ACC112 (cell line): ENCODE measurements at regions not wholly inside any gene's neighbourhood (a gene's known extent, or its start where the extent isn't known, plus 50 kb on each side); places are given as distances from the start of the nearest gene placed in this dataset.

Experiments used
- H2AFZ ChIP-seq: fragments of 200-600 bp; sonication (generic); one replicate; pipeline ENCODE4 v1.6.0; 2017; ENCODE audit warnings: antibody characterized with exemption, low read length; ENCODE audit not compliant: unreplicated experiment
- H3K27ac ChIP-seq: fragments of 200-600 bp; sonication (generic); 2 replicates; pipeline ENCODE4 v1.5.1; 2014; ENCODE audit warnings: low read depth, mild to moderate bottlenecking, antibody characterized with exemption, low read length, moderate library complexity
- H3K27me3 ChIP-seq: fragments of 200-600 bp; sonication (generic); 2 replicates; pipeline ENCODE4 v1.6.1; 2014; ENCODE audit warnings: mild to moderate bottlenecking, antibody characterized with exemption, low read length, moderate library complexity, mixed read lengths; ENCODE audit not compliant: insufficient read depth
- H3K36me3 ChIP-seq: fragments of 200-600 bp; sonication (generic); 2 replicates; pipeline ENCODE4 v1.6.1; 2016; ENCODE audit warnings: mild to moderate bottlenecking, antibody characterized with exemption, low read length, moderate library complexity, mixed read lengths; ENCODE audit not compliant: insufficient read depth
- H3K4me1 ChIP-seq: fragments of 200-600 bp; sonication (generic); one replicate; pipeline ENCODE4 v1.6.1; 2016; ENCODE audit warnings: low read length, mixed read lengths; ENCODE audit not compliant: insufficient read depth, unreplicated experiment, control insufficient read depth
- H3K4me3 ChIP-seq: fragments of 200-600 bp; sonication (generic); 2 replicates; pipeline ENCODE4 v1.5.1; 2014; ENCODE audit warnings: mild to moderate bottlenecking, low read depth, low read length
- H3K79me2 ChIP-seq: fragments of 200-600 bp; sonication (generic); one replicate; pipeline ENCODE4 v1.6.0; 2016; ENCODE audit warnings: low read length; ENCODE audit not compliant: control insufficient read depth, unreplicated experiment, insufficient read depth

GRCh38 chr3:80152692-80153091, 384.9 kb upstream of the ROBO1 start:
- no peaks in the 10 kb centered on the region for H3K27me3 ChIP-seq
- H3K79me2 ChIP-seq, result no peaks in the 10 kb centered on the region
- H3K4me1 ChIP-seq, result no peaks in the 10 kb centered on the region
- H3K27ac ChIP-seq, result no peak overlapping the region
- no peak overlapping the region for H2AFZ ChIP-seq
- no peaks in the 10 kb centered on the region for H3K36me3 ChIP-seq
- H3K4me3 ChIP-seq, result no peak overlapping the region

GRCh38 chr3:80142714-80143113, 374.9 kb upstream of the ROBO1 start:
- H3K36me3 ChIP-seq, result no peaks in the 10 kb centered on the region
- H3K4me3 ChIP-seq, result no peak overlapping the region
- H3K4me1 ChIP-seq, result no peaks in the 10 kb centered on the region
- H3K27me3 ChIP-seq, result no peaks in the 10 kb centered on the region
- no peak overlapping the region for H2AFZ ChIP-seq
- H3K79me2 ChIP-seq, result no peaks in the 10 kb centered on the region
- H3K27ac ChIP-seq, result no peak overlapping the region

GRCh38 chr3:80141557-80141956, 373.8 kb upstream of the ROBO1 start:
- Histone ChIP-seq H2AFZ (no peak overlapping the region), H3K27me3 (no peaks in the 10 kb centered on the region), H3K27ac (no peak overlapping the region), H3K36me3 (no peaks in the 10 kb centered on the region), H3K4me3 (no peak overlapping the region), H3K79me2 (no peaks in the 10 kb centered on the region), H3K4me1 (no peaks in the 10 kb centered on the region)

GRCh38 chr3:80116281-80116680, 348.5 kb upstream of the ROBO1 start:
- Histone ChIP-seq H3K4me1 (no peaks in the 10 kb centered on the region), H3K36me3 (no peaks in the 10 kb centered on the region), H3K79me2 (no peaks in the 10 kb centered on the region), H2AFZ (no peak overlapping the region), H3K4me3 (no peak overlapping the region), H3K27ac (no peak overlapping the region), H3K27me3 (no peaks in the 10 kb centered on the region)

- H3K4me3 ChIP-seq, result no peak overlapping the region
- H3K36me3 ChIP-seq, result no peaks in the 10 kb centered on the region
- H3K79me2 ChIP-seq, result no peaks in the 10 kb centered on the region
- no peaks in the 10 kb centered on the region for H3K4me1 ChIP-seq
- no peak overlapping the region for H3K27ac ChIP-seq
- H3K27me3 ChIP-seq, result no peaks in the 10 kb centered on the region
- H2AFZ ChIP-seq, result no peak overlapping the region
Measured at GRCh38 chr3:80114694-80115093, 346.9 kb upstream of the ROBO1 start.

- H3K4me1 ChIP-seq, result no peaks in the 10 kb centered on the region
- no peak overlapping the region for H3K27ac ChIP-seq
- no peaks in the 10 kb centered on the region for H3K36me3 ChIP-seq
- no peaks in the 10 kb centered on the region for H3K79me2 ChIP-seq
- no peaks in the 10 kb centered on the region for H3K27me3 ChIP-seq
- no peak overlapping the region for H3K4me3 ChIP-seq
- H2AFZ ChIP-seq, result no peak overlapping the region
Measured at GRCh38 chr3:80113331-80113730, 345.5 kb upstream of the ROBO1 start.

- Histone ChIP-seq H2AFZ (no peak overlapping the region), H3K4me1 (peaks cover 4% of the 10 kb centered on the region), H3K27me3 (no peaks in the 10 kb centered on the region), H3K4me3 (no peak overlapping the region), H3K36me3 (no peaks in the 10 kb centered on the region), H3K27ac (no peak overlapping the region), H3K79me2 (no peaks in the 10 kb centered on the region)
Measured at GRCh38 chr3:80099559-80100066, 331.8 kb upstream of the ROBO1 start.

GRCh38 chr3:80097674-80098073, 329.9 kb upstream of the ROBO1 start:
- peak overlapping the region; percentile 50 for H2AFZ ChIP-seq
- no peaks in the 10 kb centered on the region for H3K36me3 ChIP-seq
- H3K4me3 ChIP-seq, result no peak overlapping the region
- no peaks in the 10 kb centered on the region for H3K79me2 ChIP-seq
- peaks cover 12% of the 10 kb centered on the region for H3K4me1 ChIP-seq
- no peak overlapping the region for H3K27ac ChIP-seq
- H3K27me3 ChIP-seq, result no peaks in the 10 kb centered on the region

GRCh38 chr3:80096909-80097308, 329.1 kb upstream of the ROBO1 start:
- peaks cover 12% of the 10 kb centered on the region for H3K4me1 ChIP-seq
- no peak overlapping the region for H2AFZ ChIP-seq
- no peaks in the 10 kb centered on the region for H3K27me3 ChIP-seq
- H3K4me3 ChIP-seq, result no peak overlapping the region
- no peaks in the 10 kb centered on the region for H3K36me3 ChIP-seq
- no peak overlapping the region for H3K27ac ChIP-seq
- H3K79me2 ChIP-seq, result no peaks in the 10 kb centered on the region

GRCh38 chr3:80094589-80094988, 326.8 kb upstream of the ROBO1 start:
- Histone ChIP-seq H2AFZ (peak overlapping the region; percentile 52), H3K4me1 (peaks cover 12% of the 10 kb centered on the region), H3K27ac (no peak overlapping the region), H3K27me3 (no peaks in the 10 kb centered on the region), H3K4me3 (no peak overlapping the region), H3K36me3 (no peaks in the 10 kb centered on the region), H3K79me2 (no peaks in the 10 kb centered on the region)

GRCh38 chr3:80087767-80088166, 320.0 kb upstream of the ROBO1 start:
- Histone ChIP-seq H3K4me3 (peak overlapping the region; percentile 31), H3K27ac (peak overlapping the region; percentile 51), H3K4me1 (peaks cover 24% of the 10 kb centered on the region), H3K36me3 (no peaks in the 10 kb centered on the region), H3K79me2 (no peaks in the 10 kb centered on the region), H2AFZ (peak overlapping the region; percentile 65), H3K27me3 (no peaks in the 10 kb centered on the region)
